ENCODE measurements at regions not wholly inside any gene's neighbourhood (a gene's known extent, or its start where the extent isn't known, plus 50 kb on each side); places are given as distances from the start of the nearest gene placed in this dataset.

DNA sequence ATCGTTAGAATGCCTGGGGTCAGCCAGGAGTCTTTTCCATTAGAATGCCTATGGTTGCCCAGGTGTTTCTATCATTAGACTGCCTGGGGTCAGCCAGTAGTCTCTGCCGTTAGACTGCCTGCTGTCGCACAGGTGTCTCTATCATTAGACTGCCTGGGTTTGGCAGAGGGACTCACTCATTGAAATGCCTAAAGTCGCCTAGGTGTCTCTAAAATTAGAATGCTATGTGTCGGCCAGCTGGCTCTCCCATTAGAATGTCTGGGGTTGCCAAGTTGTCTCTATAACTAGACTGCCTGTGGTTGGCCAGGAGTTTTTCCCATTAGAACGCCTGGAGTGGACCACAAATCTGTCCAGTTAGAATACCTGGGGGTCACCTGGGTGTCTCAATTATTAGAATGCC lies 2266.5 kb downstream of the TP53TG3F start:
- intact Hi-C loops (cut with DNase I): no loop called here
- H3K4me3 ChIP-seq: no peak overlapping the region
- no peak for TF ChIP-seq POLR2A (IDR thresholded peaks at IDR 0.05)
- TF ChIP-seq, protein P1, sequence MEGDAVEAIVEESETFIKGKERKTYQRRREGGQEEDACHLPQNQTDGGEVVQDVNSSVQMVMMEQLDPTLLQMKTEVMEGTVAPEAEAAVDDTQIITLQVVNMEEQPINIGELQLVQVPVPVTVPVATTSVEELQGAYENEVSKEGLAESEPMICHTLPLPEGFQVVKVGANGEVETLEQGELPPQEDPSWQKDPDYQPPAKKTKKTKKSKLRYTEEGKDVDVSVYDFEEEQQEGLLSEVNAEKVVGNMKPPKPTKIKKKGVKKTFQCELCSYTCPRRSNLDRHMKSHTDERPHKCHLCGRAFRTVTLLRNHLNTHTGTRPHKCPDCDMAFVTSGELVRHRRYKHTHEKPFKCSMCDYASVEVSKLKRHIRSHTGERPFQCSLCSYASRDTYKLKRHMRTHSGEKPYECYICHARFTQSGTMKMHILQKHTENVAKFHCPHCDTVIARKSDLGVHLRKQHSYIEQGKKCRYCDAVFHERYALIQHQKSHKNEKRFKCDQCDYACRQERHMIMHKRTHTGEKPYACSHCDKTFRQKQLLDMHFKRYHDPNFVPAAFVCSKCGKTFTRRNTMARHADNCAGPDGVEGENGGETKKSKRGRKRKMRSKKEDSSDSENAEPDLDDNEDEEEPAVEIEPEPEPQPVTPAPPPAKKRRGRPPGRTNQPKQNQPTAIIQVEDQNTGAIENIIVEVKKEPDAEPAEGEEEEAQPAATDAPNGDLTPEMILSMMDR (IDR thresholded peaks at IDR 0.05): no peak
- WGBS, 4 donors: 61 to 70% (median 67%) methylated on average over 3 to 6 of the region's 6 CpGs
- no peaks in the 10 kb centered on the region for H3K27me3 ChIP-seq
- no peaks in the 10 kb centered on the region for H3K4me1 ChIP-seq (replicated peaks in 1 of 2)
- H3K27ac ChIP-seq: no peak overlapping the region
- no peaks in the 10 kb centered on the region for H3K9me3 ChIP-seq (replicated peaks in 1 of 3)
- DNase-seq: no peak
- H3K36me3 ChIP-seq (replicated peaks in 1 of 2): no peaks in the 10 kb centered on the region

DNA sequence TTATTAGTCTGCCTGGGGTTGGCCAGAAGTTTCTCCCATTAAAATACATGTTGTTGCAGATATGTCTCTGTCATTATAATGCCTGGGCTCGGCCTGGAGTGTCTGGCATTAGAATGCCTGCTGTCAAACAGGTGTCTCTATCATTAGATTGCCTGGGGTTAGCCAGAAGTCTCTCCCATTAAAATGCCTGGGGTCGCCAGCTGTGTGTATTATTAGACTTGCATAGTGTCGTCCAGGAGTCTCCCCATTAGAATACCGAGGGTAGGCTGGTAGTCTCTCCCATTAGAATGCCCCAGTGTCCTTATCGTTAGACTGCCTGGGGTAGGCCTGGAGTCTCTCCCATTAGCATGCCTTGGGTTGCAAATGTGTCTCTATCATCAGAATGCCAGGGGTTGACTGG lies 2270.8 kb downstream of the TP53TG3F start:
- no peak for DNase-seq
- 46 to 75% (median 48%) methylated on average over 2 to 5 of the region's 5 CpGs for whole genome bisulfite sequencing, 4 donors
- Histone ChIP-seq H3K27me3 (no peaks in the 10 kb centered on the region), H3K4me1 (replicated peaks in 1 of 2) (no peaks in the 10 kb centered on the region), H3K9me3 (replicated peaks in 1 of 3) (no peaks in the 10 kb centered on the region), H3K4me3 (no peak overlapping the region), H3K36me3 (replicated peaks in 1 of 2) (no peaks in the 10 kb centered on the region), H3K27ac (no peak overlapping the region)
- intact Hi-C loops (cut with DNase I): no loop called here
- TF ChIP-seq, protein P1 (IDR thresholded peaks at IDR 0.05): no peak

DNA sequence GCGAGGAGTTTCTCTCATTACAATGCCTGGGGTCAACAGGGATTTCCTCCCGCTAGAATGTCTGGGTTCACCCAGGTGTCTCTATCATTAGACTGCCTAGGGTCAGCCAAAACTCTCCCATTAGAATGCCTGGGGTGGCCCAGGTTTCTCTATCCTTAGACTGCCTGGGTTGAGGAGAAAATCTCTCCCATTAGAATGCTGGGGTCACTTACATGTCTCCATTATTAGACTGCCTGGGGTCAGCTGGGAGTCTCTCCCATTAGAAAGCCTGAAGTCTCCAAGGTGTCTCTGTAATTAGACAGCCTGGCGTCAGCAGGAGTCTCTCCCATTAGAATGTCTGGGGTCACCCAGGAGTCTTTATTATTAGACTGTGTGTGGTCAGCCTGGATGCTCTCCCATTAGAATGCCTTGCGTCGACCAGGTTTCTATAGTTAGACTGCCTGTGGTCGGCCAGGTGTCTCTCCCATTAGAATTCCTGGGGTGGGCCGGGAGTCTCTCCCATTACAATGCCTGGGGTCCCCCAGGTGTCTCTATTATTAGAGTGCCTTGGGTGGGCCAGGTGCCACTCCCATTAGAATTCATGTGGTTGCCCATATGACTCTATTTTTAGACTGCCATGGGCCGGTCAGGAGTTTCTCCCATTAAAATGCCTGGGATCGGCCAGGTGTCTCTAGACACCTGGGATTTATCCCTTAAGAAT lies 2272.1 kb downstream of the TP53TG3F start:
- H3K9me3 ChIP-seq (replicated peaks in 1 of 3): no peaks in the 10 kb centered on the region
- 73 to 76% (median 76%) methylated on average over 3 to 9 of the region's 9 CpGs for WGBS, 4 donors
- TF ChIP-seq, protein P1 (IDR thresholded peaks at IDR 0.05): no peak
- TF ChIP-seq POLR2A (IDR thresholded peaks at IDR 0.05): no peak
- H3K36me3 ChIP-seq (replicated peaks in 1 of 2): no peaks in the 10 kb centered on the region
- no peak overlapping the region for H3K27ac ChIP-seq
- H3K27me3 ChIP-seq: no peaks in the 10 kb centered on the region
- intact Hi-C loops (cut with DNase I): no loop called here
- DNase-seq: no peak
- no peak overlapping the region for H3K4me3 ChIP-seq
- H3K4me1 ChIP-seq (replicated peaks in 1 of 2): no peaks in the 10 kb centered on the region

DNA sequence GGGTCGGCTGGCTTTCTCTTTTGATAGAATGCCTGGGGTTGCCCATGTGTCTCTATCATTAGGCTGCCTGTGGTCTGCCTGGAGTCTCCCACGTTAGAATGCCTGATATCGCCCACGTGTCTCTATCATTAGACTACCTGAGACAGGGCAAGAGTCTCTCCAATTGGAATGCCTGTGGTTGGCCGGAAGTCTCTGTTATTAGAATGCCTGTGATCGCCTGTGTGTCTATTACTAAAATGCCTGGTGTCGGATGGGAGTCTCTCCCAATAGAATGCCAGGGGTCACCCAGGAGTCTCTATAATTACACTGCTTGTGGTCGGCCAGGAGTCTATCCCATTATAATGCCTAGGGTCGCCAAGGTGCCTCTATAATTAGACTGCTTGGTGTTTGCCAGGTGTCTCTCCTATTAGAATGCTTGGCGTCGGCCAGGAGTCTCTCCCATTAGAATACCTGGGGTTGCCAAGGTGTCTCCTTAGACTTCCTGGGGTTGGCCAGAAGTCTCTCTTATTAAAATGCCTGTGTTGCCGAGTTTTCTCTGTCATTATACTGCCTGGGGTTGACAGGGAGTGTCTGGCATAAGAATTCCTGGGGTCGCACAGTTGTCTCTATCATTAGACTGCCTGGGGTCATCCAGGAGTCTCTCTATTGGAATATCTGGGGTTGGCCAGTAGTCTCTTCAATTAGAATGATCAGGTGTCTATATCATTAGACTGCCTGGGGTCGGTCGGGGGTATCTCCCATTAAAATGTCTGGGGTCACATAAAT lies 2272.8 kb downstream of the TP53TG3F start:
- TF ChIP-seq POLR2A (IDR thresholded peaks at IDR 0.05): no peak
- TF ChIP-seq, protein P1 (IDR thresholded peaks at IDR 0.05): no peak
- no peak for DNase-seq
- Histone ChIP-seq H3K36me3 (replicated peaks in 1 of 2) (no peaks in the 10 kb centered on the region), H3K4me1 (replicated peaks in 1 of 2) (no peaks in the 10 kb centered on the region), H3K27me3 (no peaks in the 10 kb centered on the region), H3K9me3 (replicated peaks in 1 of 3) (no peaks in the 10 kb centered on the region), H3K27ac (no peak overlapping the region), H3K4me3 (no peak overlapping the region)
- intact Hi-C loops (cut with DNase I): no loop called here
- 58 to 67% (median 62%) methylated on average over 7 to 15 of the region's 15 CpGs for WGBS, 4 donors

Data from adrenal gland (tissue), 9 donors.